ENCODE measurements at regions not wholly inside any gene's neighbourhood (a gene's known extent, or its start where the extent isn't known, plus 50 kb on each side); places are given as distances from the start of the nearest gene placed in this dataset.

DNA sequence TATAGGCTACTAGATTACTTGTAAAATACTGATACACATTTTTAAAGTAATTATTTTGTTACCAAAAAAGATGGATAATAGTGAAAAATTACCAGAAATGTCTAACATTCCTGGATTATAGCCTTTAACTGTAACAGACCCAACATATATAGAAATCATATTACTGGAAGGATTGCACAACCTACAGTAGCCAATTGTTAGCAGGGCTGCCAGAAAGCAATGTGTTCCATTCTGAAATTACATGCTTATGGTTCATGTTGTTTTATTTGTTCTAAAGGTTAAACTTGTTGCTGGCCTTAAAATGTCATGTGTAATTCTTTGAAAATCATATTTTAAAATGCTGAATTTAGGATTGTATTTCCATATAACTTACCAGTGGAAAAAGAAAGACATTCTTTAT lies 793.6 kb upstream of the ACVR2A start:
- TF ChIP-seq, protein P1, sequence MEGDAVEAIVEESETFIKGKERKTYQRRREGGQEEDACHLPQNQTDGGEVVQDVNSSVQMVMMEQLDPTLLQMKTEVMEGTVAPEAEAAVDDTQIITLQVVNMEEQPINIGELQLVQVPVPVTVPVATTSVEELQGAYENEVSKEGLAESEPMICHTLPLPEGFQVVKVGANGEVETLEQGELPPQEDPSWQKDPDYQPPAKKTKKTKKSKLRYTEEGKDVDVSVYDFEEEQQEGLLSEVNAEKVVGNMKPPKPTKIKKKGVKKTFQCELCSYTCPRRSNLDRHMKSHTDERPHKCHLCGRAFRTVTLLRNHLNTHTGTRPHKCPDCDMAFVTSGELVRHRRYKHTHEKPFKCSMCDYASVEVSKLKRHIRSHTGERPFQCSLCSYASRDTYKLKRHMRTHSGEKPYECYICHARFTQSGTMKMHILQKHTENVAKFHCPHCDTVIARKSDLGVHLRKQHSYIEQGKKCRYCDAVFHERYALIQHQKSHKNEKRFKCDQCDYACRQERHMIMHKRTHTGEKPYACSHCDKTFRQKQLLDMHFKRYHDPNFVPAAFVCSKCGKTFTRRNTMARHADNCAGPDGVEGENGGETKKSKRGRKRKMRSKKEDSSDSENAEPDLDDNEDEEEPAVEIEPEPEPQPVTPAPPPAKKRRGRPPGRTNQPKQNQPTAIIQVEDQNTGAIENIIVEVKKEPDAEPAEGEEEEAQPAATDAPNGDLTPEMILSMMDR (IDR thresholded peaks at IDR 0.05) = no peak
- TF ChIP-seq POLR2A (IDR thresholded peaks at IDR 0.05) = no peak
- no peak for TF ChIP-seq POLR2AphosphoS5 (IDR thresholded peaks at IDR 0.05)
